Body of pancreas (tissue), 4 donors: ENCODE measurements at regions not wholly inside any gene's neighbourhood (a gene's known extent, or its start where the extent isn't known, plus 50 kb on each side); places are given as distances from the start of the nearest gene placed in this dataset.

Source experiments
- CTCF ChIP-seq, 7 experiments: fragments of 450-650 bp in 4 of 7; fragments of 200-600 bp in 3 of 7; sonication (generic) in 3 of 7; IDR thresholded peaks; one replicate each; pipeline ENCODE4 v1.5.1; 2016 to 2019; ENCODE audit warnings: antibody characterized with exemption in 7 of 7
- POLR2A ChIP-seq, 3 donors: fragments of 450-650 bp; IDR thresholded peaks; one replicate each; pipeline ENCODE4 v1.6.1; 2016; ENCODE audit warnings: antibody characterized with exemption in 3 of 3, mild to moderate bottlenecking in 2 of 3

GRCh38 chr6:81643156-81643555 lies 109.3 kb downstream of the TENT5A start:
- no peak for TF ChIP-seq CTCF (IDR thresholded peaks at IDR 0.05)
- no peak for TF ChIP-seq POLR2A (IDR thresholded peaks at IDR 0.05)
